GM21360 (cell line): ENCODE measurements at regions not wholly inside any gene's neighbourhood (a gene's known extent, or its start where the extent isn't known, plus 50 kb on each side); places are given as distances from the start of the nearest gene placed in this dataset.
"Not testable (repeated sequence)": the region's sequence is repeated elsewhere in the genome, so short reads cannot be mapped to it uniquely, and the experiment has no call there.

Experiments used
- ATAC-seq: cut with Tn5 transposase; IDR thresholded peaks from one replicate; pipeline ENCODE4 v1.9.1; 2021; ENCODE audit warnings: mild to moderate bottlenecking, moderate library complexity; ENCODE audit not compliant: unreplicated experiment

DNA sequence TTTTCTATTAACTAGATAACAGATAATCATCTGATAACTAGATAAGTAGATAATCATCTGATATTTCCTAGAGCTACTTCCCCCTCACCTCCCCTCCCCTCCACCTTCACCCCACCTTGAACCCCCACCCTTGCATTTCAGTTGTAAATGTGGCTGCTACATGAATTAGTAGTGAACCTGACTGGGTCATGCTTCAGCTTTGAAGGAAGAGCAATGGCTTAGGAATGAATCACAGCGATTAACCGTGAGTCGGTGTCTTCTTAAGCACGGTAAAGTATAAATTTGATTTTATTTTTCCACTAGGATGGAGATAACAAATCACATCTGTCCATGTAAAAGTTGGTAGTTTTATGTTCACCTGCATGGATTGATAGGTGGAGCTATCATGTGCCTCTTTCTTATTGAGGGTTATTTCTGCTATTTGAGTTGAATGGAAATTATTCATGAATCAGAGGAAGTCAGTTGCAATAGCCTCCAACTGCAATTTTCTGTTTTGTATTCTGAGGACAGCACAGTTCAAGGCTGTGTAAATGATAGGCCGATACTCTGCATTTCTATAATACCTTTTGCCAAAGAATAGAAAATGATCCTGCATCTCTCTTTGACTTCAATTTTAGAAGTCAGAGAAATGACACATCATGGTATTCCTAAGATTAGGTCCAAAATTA is 235.0 kb downstream of the PTGER3 start:
- no peak for ATAC-seq

DNA sequence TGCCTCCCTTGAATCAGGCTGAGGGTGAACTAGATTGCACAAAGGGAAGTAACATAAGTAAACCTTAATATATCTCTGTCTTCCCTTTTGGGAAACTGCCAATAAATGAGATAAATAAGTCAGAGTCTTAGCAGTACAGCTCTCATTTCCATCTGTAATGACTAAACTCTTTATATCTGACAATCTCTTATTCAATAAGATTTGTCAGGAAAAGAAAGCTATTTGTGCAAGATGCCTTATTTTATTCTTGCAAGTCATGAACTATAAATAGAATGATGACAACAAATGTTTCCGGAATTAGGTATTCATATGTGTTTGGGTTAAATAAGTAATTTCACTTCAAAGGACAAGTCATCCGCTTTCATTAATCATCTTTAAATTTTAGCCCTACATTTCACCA is 229.2 kb downstream of the PTGER3 start:
- ATAC-seq = no peak

DNA sequence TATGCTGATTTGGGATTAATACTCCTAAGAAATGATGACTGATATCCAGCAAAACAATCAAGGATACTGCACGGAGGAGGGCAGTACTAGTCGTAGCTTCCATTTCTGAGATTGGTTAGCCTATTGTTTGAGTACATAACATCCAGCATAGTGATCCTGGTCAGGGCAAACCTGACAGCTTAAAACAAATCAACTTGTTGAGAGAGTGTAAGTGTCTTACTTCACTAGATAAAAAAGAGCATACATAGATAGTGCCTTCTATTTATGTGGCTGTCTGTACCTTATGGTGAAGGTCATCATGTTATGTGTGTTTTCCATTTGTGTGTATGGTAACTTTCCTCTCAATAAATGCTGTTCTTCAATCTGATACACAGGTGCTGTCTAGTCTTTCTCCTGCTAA is 228.4 kb downstream of the PTGER3 start:
- no peak for ATAC-seq

DNA sequence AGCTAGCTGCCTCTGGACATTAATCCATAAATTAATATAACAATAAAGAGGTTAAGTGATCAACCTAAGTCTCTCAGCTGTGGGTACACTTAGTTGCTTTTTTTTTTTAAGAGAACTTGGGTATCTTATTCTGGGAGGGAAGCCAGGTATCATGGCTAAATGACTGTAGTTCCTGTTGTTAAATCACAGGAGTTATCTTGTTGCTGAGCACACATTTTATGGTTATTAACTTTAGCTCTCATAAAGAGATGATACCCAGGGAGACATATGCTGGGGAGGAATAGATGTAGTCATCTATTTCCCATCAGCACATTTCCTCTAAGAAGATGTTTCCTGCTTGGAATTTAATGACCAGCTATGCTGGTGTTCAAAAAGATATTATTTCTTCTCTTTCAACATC is 227.8 kb downstream of the PTGER3 start:
- no peak for ATAC-seq

DNA sequence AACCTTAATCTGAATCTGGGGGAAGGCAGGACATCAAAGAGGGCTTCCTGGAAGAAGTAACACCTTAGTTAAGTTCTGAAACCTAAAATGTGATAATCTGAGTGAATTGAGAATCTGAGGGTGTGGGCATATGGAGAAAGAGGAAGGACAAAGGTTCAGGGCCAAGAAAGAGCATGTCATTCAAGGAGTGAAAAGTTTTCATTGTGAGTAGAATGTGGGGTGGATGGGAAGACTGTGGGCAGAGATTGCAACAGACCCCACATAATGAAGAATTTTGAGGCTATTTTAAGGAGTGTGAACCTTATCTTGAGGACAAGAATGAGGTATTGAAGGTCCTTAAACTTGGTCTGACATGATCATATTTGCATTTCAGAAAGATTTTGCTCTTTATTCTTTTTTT is 227.2 kb downstream of the PTGER3 start:
- no peak for ATAC-seq

DNA sequence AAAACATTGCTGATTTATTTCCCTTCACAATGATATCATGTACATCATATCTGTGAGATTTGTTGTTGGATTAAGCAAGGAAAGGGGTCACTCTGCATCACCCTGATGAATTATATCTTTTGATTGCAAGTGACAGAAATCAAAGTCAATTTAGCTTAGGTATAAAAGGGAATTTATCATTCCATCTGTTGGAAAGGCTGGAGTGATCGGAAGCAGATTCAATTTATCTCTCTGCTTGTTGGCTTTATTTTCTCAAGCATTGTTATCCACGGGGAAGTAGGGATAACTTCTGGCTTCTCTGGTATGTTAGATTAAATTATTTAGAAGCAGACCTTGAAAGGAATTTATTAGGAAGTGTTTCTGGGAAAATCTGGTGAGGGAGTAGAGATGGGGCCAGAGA is 226.6 kb downstream of the PTGER3 start:
- no peak for ATAC-seq

DNA sequence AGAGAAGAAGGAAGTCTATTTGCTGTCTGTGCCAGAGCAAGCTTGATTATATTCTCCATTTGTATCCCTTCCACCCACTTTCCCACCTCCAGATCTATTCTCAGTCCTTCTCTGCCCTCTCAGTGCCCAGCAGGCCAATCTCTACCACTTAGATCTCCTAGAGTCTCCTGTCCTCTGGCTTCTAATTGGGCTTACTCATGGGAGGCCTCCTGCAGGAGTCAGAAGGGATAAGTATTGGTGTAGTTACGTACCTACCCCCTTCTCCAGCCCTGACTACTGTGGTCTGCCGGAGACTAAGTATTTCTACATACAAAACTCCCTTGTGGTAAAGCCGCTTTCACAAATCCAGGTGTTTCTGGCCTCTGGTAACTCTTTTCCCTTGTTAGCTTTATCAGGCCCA is 221.2 kb downstream of the PTGER3 start:
- ATAC-seq = no peak

DNA sequence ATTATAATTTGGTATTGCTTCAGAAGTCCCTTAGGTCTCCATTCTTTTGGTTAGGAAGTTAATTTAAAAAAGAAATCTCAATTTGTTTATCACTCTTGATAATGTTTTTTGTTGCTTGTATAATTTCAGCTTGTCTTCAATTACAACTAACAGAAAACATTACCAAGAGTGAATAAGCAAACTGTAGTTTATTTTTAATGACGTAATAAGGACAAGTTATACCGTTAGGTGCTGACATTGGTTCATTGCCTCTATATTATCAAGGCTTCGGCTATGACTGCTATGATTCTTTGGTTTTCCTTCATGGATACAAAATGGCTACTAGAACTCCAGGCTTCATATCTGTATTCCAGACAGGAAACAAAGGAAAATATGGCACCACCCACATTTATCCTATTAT is 220.6 kb downstream of the PTGER3 start:
- ATAC-seq = no peak

DNA sequence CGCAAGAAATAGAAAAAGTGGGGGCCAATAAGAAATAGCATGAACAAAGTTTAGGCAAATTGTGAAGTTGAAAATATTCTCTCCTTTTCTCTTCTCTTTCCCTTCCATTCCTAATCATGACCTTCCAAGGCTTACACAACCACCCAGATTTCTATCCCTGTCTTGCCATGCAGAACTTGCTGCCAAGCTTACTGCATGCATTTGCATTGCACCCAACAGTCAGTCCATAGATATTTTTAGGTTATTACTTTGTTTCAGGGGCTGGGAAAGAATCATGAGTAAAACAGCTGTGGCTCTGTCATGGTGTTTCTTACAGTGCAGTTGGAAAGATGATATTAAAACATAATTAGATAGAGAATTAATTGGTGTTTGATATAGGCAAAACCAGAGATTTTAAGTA is 219.4 kb downstream of the PTGER3 start:
- no peak for ATAC-seq

DNA sequence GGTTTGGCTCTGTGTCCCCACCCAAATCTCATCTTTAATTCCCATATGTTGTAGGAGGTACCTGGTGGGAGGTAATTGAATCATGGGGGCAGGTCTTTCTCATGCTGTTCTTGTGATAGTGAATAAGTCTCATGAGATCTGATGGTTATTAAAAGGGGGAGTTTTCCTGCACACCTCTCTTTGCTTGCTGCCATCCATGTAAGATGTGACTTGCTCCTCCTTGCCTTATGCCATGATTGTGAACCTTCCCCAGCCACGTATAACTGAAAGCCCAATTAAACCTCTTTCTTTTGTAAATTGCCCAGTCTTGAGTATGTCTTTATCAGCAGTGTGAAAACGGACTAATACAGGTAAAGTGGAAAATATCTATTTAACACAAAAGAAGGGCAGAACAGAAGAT is 213.3 kb downstream of the PTGER3 start:
- ATAC-seq = not testable (repeated sequence)

DNA sequence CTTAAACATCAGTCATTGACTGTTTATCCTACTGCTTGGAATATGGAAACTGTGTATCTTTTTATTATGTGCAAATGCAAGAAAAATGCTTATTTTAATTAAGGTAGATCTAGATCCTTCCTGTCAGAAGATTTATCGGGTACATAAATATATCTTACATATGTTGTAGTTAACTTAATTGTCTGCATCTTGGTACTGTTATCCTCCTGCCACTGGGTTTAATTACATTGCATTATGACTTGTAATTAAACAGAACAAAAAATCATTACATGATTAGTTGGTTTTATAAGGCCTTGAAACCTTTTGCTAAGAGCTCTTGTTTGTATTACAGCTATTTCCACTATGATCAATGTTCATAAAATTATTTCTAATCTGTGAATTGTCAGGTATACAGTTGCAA is 211.2 kb downstream of the PTGER3 start:
- ATAC-seq = no peak

DNA sequence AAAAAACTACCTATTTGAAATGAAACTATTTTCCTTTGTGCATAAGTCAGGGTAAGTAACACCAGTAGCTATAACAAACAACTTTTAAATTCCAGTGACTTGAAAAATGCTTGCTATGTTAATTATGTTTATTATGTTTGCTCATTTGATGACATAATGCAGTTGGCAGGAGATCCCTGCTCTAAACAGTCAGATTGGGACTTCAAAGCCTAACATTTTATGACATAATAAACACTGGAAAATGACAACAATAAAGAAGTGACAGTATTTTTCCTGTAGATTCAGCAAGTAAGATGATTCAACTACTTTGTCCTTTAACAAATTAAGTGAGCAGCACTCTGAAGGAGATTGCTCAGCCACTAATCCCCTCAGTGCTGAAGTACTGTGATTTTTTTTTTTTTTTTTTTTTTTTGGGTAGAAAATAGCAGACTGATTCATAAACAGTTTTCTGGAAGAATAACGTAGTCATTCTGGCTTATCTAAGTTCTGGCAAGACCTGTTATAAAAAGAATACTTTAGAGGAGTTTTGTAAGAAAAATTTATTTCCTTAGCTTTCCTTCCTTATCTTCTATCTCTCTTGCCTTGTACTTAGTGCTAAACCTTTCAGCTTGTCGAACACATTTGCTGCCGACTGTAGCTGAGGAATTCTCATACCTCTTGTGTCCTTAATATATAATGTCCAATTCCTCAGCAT is 207.2 kb downstream of the PTGER3 start:
- no peak for ATAC-seq

DNA sequence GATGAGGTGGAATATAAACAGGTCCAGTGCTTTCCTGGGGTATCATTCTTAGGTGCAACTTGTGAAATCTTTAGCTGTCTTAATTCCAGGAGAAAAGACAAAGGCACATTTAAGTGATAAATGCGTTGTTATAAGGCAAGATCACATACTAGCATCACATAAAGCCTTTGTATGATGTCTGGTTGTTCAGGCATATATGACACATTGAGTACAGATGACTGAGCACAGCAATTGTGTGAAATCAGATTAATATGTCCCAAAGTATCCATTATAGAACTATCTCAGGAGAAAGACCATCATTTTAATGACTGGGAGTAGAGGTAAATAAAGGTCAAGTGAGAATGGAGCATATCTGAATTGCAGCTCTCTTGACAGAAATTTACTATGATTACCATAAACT is 205.1 kb downstream of the PTGER3 start:
- no peak for ATAC-seq

DNA sequence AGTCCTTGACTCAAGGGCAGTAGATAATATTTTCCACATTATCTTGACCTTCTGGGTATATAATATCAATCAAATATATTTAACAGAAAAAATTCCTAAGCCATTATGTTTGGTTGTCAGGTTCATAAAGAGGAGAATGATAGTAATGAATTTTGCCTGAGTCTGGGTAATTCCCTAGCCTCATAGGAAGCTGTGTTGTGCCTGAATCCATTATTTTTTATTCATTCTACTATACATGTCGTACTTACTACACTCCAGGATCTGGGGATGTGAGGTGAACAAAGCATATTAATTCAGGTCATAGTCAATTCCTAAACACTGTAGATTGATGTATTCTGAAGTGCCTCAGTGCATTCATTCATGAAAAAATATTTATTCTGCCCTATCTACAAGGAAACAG is 204.2 kb downstream of the PTGER3 start:
- no peak for ATAC-seq

DNA sequence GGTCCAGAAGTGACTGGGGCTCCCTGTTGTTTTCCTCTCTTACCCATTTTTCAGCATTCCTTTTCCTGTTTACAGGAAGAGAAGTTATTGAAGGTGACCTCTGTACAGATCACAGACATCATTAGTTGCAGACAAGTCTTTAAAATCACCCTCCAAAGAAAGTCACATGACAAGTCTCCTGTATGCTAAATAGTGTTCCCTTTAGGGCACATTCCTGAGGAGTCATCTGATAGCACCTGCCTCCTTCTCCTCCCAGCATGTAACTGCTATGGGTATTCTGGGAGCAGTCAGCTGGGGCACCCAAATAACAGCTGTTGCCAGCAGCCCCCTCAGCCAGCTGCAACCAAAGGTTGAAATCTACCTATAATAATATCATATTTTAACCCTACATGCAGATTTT is 200.6 kb downstream of the PTGER3 start:
- ATAC-seq = no peak

DNA sequence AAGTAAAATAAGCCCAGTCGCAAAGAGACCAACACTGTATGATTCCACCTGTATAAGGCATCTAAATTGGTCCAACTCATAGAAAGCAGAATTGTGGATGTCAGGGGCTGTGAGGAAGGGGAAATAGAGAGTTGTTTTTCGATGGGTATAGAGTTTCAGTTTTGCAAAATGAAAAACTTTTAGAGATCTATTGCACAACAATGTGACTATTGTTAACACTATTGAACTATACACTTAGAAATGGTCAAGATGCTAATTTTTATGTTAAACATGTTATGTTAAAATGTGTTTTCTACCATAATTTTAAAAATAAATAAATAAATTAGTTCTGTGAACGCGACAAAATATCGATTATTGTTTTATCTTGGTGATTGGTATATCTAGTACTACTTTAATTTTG is 192.4 kb downstream of the PTGER3 start:
- ATAC-seq = no peak

DNA sequence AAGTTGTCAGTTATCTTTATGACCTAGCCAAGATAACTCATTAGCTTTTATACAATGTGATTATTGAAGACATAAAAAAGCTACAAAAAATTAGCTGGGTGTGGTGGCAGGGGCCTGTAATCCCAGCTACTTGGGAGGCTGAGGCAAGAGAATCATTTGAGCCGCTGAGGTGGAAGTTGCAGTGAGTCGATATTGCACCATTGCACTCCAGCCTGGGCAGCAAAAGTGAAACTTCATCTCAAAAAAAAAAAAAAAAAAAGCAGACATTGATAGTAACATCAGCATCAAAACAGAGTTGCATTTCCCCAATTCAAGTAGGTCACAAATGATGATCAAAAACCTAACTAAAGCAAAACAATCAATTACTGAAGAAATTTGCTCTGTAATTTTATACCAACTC is 191.4 kb downstream of the PTGER3 start:
- ATAC-seq = no peak

DNA sequence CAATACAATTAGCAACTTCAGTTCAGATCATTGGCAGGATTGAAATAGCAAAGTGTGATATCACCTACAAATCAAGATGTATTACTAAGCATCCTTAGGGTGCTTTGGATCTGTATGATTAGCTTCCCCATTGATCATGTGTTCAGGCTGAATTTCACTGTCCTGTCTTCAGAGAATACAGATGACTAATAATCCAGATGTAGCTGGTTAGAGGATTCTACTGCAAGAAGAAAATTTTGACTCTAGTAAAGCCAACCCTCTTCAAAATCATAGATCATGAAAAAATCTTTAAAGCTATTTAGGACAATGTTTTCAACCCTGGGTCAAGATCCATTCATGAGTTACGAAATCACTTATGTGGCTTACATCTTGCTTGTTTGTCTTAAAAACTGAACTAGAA is 184.4 kb downstream of the PTGER3 start:
- no peak for ATAC-seq

DNA sequence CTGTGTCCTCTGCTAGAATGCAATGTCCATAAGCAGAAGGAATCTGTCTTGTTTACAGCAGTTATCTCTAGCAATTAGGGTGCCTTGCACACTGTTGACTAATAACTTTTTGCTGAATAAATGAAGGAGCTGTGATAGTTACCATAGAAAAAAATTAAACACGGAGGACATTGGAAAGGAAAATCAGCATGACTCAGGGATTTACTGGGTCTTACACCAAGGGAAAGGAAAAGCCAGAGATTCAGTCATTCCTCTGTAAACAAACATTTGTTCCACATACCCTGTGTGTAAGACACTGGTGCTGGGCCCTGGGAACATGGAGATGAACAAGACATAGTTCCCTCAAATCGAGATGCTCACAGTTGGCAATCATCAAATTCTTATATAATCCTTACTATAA is 183.3 kb downstream of the PTGER3 start:
- ATAC-seq = no peak

DNA sequence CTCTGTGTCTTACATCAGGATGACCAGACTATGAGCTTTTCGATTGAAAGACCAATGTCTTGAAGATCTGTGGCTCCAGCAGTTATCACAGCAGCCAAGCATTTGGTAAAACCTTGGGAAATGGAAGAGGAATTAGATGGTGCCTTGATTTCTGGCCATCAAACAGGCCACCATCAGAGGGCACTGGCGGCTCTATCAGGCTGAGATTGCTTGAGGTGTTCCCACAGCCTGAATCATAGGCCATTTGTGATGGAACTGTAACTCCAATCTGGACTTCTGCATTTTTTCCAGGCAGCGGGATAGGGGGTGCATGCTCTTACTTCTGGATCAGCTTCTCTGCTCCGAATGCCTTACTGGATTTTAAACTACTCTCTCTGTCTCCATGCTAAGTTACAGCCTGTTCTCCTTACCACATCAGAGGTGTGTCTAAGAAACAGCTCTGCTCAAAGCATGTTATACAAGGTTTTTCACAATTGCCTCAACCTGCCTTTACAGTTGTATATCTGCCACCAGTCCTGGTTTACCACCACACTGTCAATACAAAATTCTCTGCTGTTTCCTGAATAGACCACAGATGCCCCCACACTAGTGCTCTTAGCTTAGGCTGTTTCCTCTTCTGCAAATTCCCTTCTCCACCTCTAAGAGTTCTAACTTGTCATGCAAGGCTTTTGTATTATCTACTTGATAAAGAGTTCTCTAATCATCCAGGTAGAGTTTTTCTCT is 180.9 kb downstream of the PTGER3 start:
- ATAC-seq = no peak

DNA sequence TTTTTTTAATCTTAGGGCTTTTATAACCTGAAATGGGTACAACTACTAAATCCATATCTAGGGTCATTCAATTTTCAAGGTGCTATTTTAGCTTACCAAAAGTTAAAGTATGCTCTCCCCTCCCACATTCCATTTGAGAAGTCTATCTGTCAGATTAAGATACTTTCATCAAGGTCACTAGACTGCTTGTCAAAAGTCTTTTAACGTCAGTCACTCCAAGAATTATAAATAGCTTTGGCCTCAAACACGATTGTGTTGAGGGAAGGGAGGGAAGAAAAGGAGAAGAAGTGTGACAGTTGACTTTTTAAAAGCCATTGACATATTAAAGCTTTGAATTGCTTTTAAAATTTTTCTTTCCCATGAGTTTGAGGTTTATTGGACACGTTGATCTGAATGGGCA is 175.8 kb downstream of the PTGER3 start:
- ATAC-seq = no peak

DNA sequence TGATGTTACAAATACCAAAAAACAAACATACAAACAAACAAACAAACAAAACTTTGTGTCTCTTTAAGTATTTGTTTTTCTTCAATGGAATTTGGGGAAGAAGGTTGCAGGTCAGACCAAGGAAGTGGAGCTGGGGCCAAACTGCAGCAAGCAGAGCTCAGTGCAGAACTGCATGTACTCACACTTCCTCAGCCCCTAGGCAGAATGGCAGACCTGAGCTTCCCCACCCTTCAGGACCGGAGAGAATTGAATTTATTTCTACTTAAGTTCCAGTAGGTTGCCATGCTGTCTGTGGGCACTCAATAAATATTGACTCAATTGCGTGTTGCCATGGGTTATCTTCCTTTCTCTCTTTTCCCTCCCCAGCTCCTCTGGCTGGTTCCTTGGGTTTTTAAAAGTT is 173.6 kb downstream of the PTGER3 start:
- ATAC-seq = no peak
